ENCODE measurements at regions not wholly inside any gene's neighbourhood (a gene's known extent, or its start where the extent isn't known, plus 50 kb on each side); places are given as distances from the start of the nearest gene placed in this dataset.

GRCh38 chr5:110219769-110220168 lies 506.7 kb downstream of the TMEM232 start:
- no peak overlapping the region for H3K4me3 ChIP-seq
- H3K9me3 ChIP-seq = peaks cover 0 to 3% of the 10 kb centered on the region in 2 donors
- intact Hi-C loops (cut with DNase I; ENCODE audit: low total_unique reads) = no loop called here
- TF ChIP-seq POLR2A (IDR thresholded peaks at IDR 0.05) (no peak), CTCF (IDR thresholded peaks at IDR 0.05) (no peak)
- H3K36me3 ChIP-seq = no peaks in the 10 kb centered on the region
- no peaks in the 10 kb centered on the region for H3K4me1 ChIP-seq
- DNase-seq = no peak
- H3K27me3 ChIP-seq = no peaks in the 10 kb centered on the region
- H3K27ac ChIP-seq = no peak overlapping the region

- intact Hi-C loops (cut with DNase I; ENCODE audit: low total_unique reads) = no loop called here
- Histone ChIP-seq H3K27me3 (no peaks in the 10 kb centered on the region), H3K9me3 (peaks cover 0 to 11% of the 10 kb centered on the region in 2 donors), H3K4me1 (no peaks in the 10 kb centered on the region), H3K4me3 (no peak overlapping the region), H3K27ac (no peak overlapping the region), H3K36me3 (no peaks in the 10 kb centered on the region)
- DNase-seq = no peak
- no peak for TF ChIP-seq POLR2A (IDR thresholded peaks at IDR 0.05)
- TF ChIP-seq CTCF (IDR thresholded peaks at IDR 0.05) = no peak
These were observed 505.4 kb downstream of the TMEM232 start for GRCh38 chr5:110221036-110221435.

- H3K27me3 ChIP-seq = no peaks in the 10 kb centered on the region
- no peak overlapping the region for H3K4me3 ChIP-seq
- no peak for DNase-seq
- intact Hi-C loops (cut with DNase I; ENCODE audit: low total_unique reads) = no loop called here
- TF ChIP-seq CTCF (IDR thresholded peaks at IDR 0.05) (no peak), POLR2A (IDR thresholded peaks at IDR 0.05) (no peak)
- no peaks in the 10 kb centered on the region for H3K36me3 ChIP-seq
- peaks cover 0 to 12% of the 10 kb centered on the region in 2 donors for H3K9me3 ChIP-seq
- no peaks in the 10 kb centered on the region for H3K4me1 ChIP-seq
- no peak overlapping the region for H3K27ac ChIP-seq
These were observed 502.4 kb downstream of the TMEM232 start for GRCh38 chr5:110224050-110224449.

GRCh38 chr5:110225949-110226348 lies 500.5 kb downstream of the TMEM232 start:
- no peak overlapping the region for H3K4me3 ChIP-seq
- no peak overlapping the region for H3K27ac ChIP-seq
- H3K36me3 ChIP-seq = no peaks in the 10 kb centered on the region
- TF ChIP-seq CTCF (IDR thresholded peaks at IDR 0.05) (no peak), POLR2A (IDR thresholded peaks at IDR 0.05) (no peak)
- no peaks in the 10 kb centered on the region for H3K27me3 ChIP-seq
- no peaks in the 10 kb centered on the region for H3K4me1 ChIP-seq
- intact Hi-C loops (cut with DNase I; ENCODE audit: low total_unique reads) = no loop called here
- DNase-seq = no peak
- peaks cover 0 to 10% of the 10 kb centered on the region in 2 donors for H3K9me3 ChIP-seq

GRCh38 chr5:110239786-110240185 lies 486.7 kb downstream of the TMEM232 start:
- no peaks in the 10 kb centered on the region for H3K36me3 ChIP-seq
- H3K27ac ChIP-seq = no peak overlapping the region
- H3K4me1 ChIP-seq = no peaks in the 10 kb centered on the region

More at GRCh38 chr5:110239786-110240185, 486.7 kb downstream of the TMEM232 start:
- no peaks in the 10 kb centered on the region for H3K27me3 ChIP-seq
- TF ChIP-seq POLR2A (IDR thresholded peaks at IDR 0.05) (no peak), CTCF (IDR thresholded peaks at IDR 0.05) (no peak)
- H3K9me3 ChIP-seq = no peaks in the 10 kb centered on the region
- H3K4me3 ChIP-seq = no peak overlapping the region
- no peak for DNase-seq
- intact Hi-C loops (cut with DNase I; ENCODE audit: low total_unique reads) = no loop called here

Data from uterus (tissue), 3 donors.